Activated T-cell treated with anti-CD3 and anti-CD28 coated beads for 48 hours (primary cell): ENCODE measurements at regions not wholly inside any gene's neighbourhood (a gene's known extent, or its start where the extent isn't known, plus 50 kb on each side); places are given as distances from the start of the nearest gene placed in this dataset.
"Not testable (repeated sequence)": the region's sequence is repeated elsewhere in the genome, so short reads cannot be mapped to it uniquely, and the experiment has no call there.

ENCODE experiments used
- DNase-seq: peaks from one replicate; pipeline ENCODE4 v3.0.0-alpha.2; 2020; ENCODE audit warnings: low read depth

- peak; percentile 57 for DNase-seq
These were observed 100.5 kb downstream of the CDC42EP3 start for GRCh38 chr2:37570773-37571586.

- no peak for DNase-seq
These were observed 99.8 kb downstream of the CDC42EP3 start for GRCh38 chr2:37571587-37572136.

GRCh38 chr2:37573451-37574388 is 97.7 kb downstream of the CDC42EP3 start:
- no peak for DNase-seq

GRCh38 chr2:37575780-37576179 is 95.7 kb downstream of the CDC42EP3 start:
- no peak for DNase-seq

- DNase-seq: not testable (repeated sequence)
These were observed 95.2 kb downstream of the CDC42EP3 start for GRCh38 chr2:37576194-37576593.

GRCh38 chr2:37576831-37577230 is 94.6 kb downstream of the CDC42EP3 start:
- DNase-seq: no peak

GRCh38 chr2:37579192-37579713 is 92.2 kb downstream of the CDC42EP3 start:
- DNase-seq: no peak

GRCh38 chr2:37579949-37580348 is 91.5 kb downstream of the CDC42EP3 start:
- DNase-seq: not testable (repeated sequence)

- DNase-seq: no peak
These were observed 90.0 kb downstream of the CDC42EP3 start for GRCh38 chr2:37581433-37581832.

GRCh38 chr2:37582481-37583220 is 88.8 kb downstream of the CDC42EP3 start:
- no peak for DNase-seq

- DNase-seq: no peak
These were observed 88.0 kb downstream of the CDC42EP3 start for GRCh38 chr2:37583402-37583801.

- DNase-seq: no peak
These were observed 87.6 kb downstream of the CDC42EP3 start for GRCh38 chr2:37583867-37584266.

- no peak for DNase-seq
These were observed 86.0 kb downstream of the CDC42EP3 start for GRCh38 chr2:37585295-37585908.

- DNase-seq: peak; percentile 63
These were observed 85.3 kb downstream of the CDC42EP3 start for GRCh38 chr2:37585982-37586621.

GRCh38 chr2:37586663-37587317 is 84.7 kb downstream of the CDC42EP3 start:
- DNase-seq: no peak

GRCh38 chr2:37587817-37588216 is 83.6 kb downstream of the CDC42EP3 start:
- no peak for DNase-seq

GRCh38 chr2:37588316-37588777 is 83.1 kb downstream of the CDC42EP3 start:
- no peak for DNase-seq

- no peak for DNase-seq
These were observed 82.1 kb downstream of the CDC42EP3 start for GRCh38 chr2:37589298-37589697.

GRCh38 chr2:37590119-37590571 is 81.3 kb downstream of the CDC42EP3 start:
- DNase-seq: no peak
